ENCODE measurements at regions not wholly inside any gene's neighbourhood (a gene's known extent, or its start where the extent isn't known, plus 50 kb on each side); places are given as distances from the start of the nearest gene placed in this dataset.
A peak's percentile ranks its signal among the peaks of the same experiment; 100 is the strongest.
"Not testable (repeated sequence)": the region's sequence is repeated elsewhere in the genome, so short reads cannot be mapped to it uniquely, and the experiment has no call there.

DNA sequence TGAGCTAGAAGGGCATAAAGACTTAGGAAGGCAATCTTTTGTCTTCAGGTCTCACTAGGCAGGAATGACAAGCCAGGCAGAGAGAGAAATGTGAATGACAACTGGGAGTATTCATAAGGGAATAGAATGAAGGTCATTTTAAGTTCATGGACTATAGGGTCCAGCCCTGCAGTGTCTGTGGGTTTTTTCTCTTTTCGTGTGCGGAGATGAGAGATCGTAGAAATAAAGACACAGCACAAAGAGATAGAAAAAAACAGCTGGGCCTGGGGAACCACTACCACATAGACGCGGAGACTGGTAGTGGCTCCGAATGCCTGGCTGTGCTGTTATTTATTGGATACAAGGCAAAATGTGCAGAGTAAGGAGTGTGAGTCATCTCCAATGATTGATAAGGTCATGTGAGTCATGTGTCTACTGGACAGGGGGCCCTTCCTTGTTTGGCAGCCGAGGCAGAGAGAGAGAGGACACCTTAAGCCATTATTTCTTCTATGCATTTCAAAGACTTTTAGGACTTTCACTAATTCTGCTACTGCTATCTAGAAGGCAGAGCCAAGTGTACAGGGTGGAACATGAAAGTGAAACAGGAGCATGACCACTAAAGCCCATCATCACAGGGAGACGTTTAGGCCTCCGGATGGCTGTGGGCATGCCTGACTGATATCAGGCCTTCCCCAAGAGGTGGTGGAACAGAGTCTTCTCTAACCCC, 921.8 kb upstream of the PCDH10 start:
- Histone ChIP-seq H4K20me1 (no peaks in the 10 kb centered on the region), H3K4me1 (0 out of 20 replicates have a peak, but pooled peaks cover 0 to 5% (median 0%) of the 10 kb centered on the region in 10 experiments), H3K4me2 (peak overlapping the region; percentile 12 to 58 (median 31); a peak in 17 of 22 replicates), H3K4me3 (peak overlapping the region; percentile 40 to 68 (median 54)), H3K36me3 (no peaks in the 10 kb centered on the region), H3K9me3 (replicated peaks in 1 of 11) (peaks cover 0 to 45% (median 33%) of the 10 kb centered on the region in 11 experiments; a peak in 20 of 22 replicates), H3K9ac (peak overlapping the region; percentile 32 to 71 (median 52); a peak in 14 of 22 replicates), H3K27me3 (no peaks in the 10 kb centered on the region), H3K27ac (peak overlapping the region in 5 of 11 experiments; percentile 31 to 57 (median 53); a peak in 4 of 22 replicates)
- no peak for TF ChIP-seq Cebpa-rat (IDR thresholded peaks at IDR 0.05)

DNA sequence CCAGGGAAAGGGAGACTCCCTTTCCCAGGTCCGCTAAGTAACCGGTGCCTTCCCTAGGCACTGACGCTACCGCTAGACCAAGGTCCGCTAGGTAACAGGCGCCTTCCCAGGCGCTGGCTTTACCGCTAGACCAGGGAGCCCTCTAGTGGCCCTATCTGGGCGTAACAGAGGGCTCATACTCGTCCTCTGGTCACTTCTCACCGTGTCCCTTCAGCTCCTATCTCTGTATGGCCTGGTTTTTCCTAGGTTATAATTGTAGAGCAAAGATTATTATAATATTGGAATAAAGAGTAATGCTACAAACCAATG, 921.3 kb upstream of the PCDH10 start:
- peaks cover 0 to 45% (median 33%) of the 10 kb centered on the region in 11 experiments; a peak in 20 of 22 replicates for H3K9me3 ChIP-seq (replicated peaks in 1 of 11)
- H3K27me3 ChIP-seq, H3K36me3 ChIP-seq, H3K4me1 ChIP-seq, H4K20me1 ChIP-seq: not testable (repeated sequence)
- H3K4me3 ChIP-seq = peak overlapping the region; percentile 40 to 68 (median 54)
- H3K9ac ChIP-seq = peak overlapping the region; percentile 32 to 71 (median 52); a peak in 14 of 22 replicates
- peak overlapping the region; percentile 12 to 58 (median 31); a peak in 17 of 22 replicates for H3K4me2 ChIP-seq
- H3K27ac ChIP-seq = peak overlapping the region in 5 of 11 experiments; percentile 31 to 57 (median 53); a peak in 4 of 22 replicates

DNA sequence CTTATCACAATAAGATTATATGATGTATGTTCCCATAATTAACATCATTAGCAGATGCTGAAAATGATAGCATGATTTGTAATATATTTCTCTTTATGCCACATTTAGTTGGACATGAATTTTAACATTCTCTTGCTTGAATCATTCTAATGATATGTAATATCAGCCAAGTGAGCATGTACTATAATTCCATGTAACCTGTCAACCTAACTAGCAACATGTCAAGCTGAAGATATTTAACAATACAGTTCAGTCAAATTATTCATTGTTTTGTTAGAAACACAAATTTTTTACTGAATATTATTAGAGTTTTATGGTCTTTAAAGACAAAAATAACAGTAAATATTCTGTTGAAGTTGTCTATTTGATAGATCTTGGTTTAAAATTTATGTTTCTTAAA, 920.4 kb upstream of the PCDH10 start:
- H3K4me2 ChIP-seq = no peak overlapping the region
- TF ChIP-seq Cebpa-rat (IDR thresholded peaks at IDR 0.05) = no peak
- 0 out of 20 replicates have a peak, but pooled peaks cover 0 to 5% (median 0%) of the 10 kb centered on the region in 10 experiments for H3K4me1 ChIP-seq
- H3K27me3 ChIP-seq = no peaks in the 10 kb centered on the region
- H3K9me3 ChIP-seq (replicated peaks in 1 of 11) = peaks cover 0 to 36% (median 25%) of the 10 kb centered on the region in 11 experiments; a peak in 20 of 22 replicates
- H3K36me3 ChIP-seq = no peaks in the 10 kb centered on the region
- H3K4me3 ChIP-seq = no peak overlapping the region
- H3K9ac ChIP-seq = no peak overlapping the region
- H3K27ac ChIP-seq = no peak overlapping the region
- no peaks in the 10 kb centered on the region for H4K20me1 ChIP-seq

DNA sequence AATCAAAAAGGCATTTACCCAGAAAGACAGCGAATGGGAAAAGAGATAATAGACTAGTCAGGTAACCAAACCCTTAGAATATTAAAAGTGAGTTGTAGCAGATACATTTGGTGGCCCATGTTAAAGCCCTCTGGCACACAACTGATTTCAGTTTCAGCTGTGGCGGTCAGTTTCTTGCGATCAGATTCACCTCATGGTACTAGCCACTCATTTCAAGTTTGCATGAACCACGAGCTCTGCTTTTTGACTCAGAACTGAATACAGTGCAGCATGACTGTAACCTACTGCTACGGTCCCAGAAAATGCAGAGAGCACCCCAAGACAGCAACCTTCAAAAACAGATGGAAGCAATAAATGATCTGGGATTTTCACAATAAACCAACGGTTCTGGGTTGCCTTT, 919.1 kb upstream of the PCDH10 start:
- H3K27me3 ChIP-seq = no peaks in the 10 kb centered on the region
- H3K9me3 ChIP-seq (replicated peaks in 1 of 11) = peaks cover 0 to 28% (median 25%) of the 10 kb centered on the region in 11 experiments; a peak in 20 of 22 replicates
- no peaks in the 10 kb centered on the region for H3K36me3 ChIP-seq
- no peaks in the 10 kb centered on the region for H4K20me1 ChIP-seq
- no peak for TF ChIP-seq Cebpa-rat (IDR thresholded peaks at IDR 0.05)
- H3K4me2 ChIP-seq = no peak overlapping the region
- H3K4me3 ChIP-seq = no peak overlapping the region
- H3K4me1 ChIP-seq = 0 out of 20 replicates have a peak, but pooled peaks cover 0 to 5% (median 0%) of the 10 kb centered on the region in 10 experiments
- no peak overlapping the region for H3K27ac ChIP-seq
- no peak overlapping the region for H3K9ac ChIP-seq

DNA sequence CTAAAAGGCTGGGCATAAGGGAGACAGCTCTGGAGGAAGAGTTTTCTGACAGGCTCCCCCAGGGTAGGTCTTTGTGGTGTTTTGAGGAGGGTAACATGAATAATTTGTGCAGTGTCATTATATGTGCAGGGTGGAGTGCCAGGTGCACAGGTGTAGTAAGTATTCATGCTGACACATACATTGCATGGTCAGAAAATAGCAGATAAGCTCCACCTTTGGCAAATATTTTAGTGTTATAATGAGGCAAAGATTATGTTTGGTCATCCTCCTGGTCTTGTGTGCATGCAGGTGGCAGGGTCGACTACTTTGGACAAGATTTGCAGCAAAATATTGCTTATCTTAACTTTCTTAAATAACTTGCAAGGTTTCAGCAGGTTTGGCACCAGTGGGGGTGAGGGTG, 910.4 kb upstream of the PCDH10 start:
- Histone ChIP-seq H3K27me3 (no peaks in the 10 kb centered on the region; a peak in 1 of 22 replicates), H3K27ac (no peak overlapping the region), H3K4me2 (no peak overlapping the region), H3K9ac (no peak overlapping the region), H3K36me3 (no peaks in the 10 kb centered on the region), H3K4me3 (no peak overlapping the region), H3K9me3 (replicated peaks in 1 of 11) (peaks cover 0 to 21% (median 14%) of the 10 kb centered on the region in 11 experiments; a peak in 10 of 22 replicates), H4K20me1 (no peaks in the 10 kb centered on the region), H3K4me1 (no peaks in the 10 kb centered on the region)
- TF ChIP-seq Cebpa-rat (IDR thresholded peaks at IDR 0.05) = no peak

DNA sequence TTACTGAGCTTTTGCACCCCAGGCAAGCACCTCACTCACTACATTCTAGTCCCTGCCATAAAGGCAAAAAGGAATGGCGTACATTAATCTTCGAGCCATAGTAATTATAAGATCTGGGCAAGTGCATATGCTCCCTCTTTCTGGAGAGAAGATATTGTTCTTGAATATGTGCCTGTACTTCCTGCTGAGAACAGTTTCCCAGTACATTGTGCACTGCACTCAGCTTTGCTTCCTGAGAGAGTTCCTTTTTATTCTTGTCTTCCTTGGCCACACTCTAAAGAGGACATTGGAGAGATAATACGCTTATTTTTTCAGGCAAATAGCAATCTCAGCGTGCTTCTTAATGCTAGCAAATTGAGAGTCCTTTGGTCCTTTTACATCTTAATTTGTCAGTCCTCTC, 909.0 kb upstream of the PCDH10 start:
- Histone ChIP-seq H3K4me3 (no peak overlapping the region), H4K20me1 (no peaks in the 10 kb centered on the region), H3K27me3 (no peaks in the 10 kb centered on the region; a peak in 1 of 22 replicates), H3K4me1 (no peaks in the 10 kb centered on the region), H3K27ac (no peak overlapping the region), H3K36me3 (no peaks in the 10 kb centered on the region), H3K9ac (no peak overlapping the region), H3K9me3 (replicated peaks in 1 of 11) (peaks cover 0 to 21% (median 14%) of the 10 kb centered on the region in 11 experiments; a peak in 10 of 22 replicates), H3K4me2 (peak overlapping the region in 1 of 11 experiments; percentile 3; a peak in 1 of 22 replicates)
- no peak for TF ChIP-seq Cebpa-rat (IDR thresholded peaks at IDR 0.05)

DNA sequence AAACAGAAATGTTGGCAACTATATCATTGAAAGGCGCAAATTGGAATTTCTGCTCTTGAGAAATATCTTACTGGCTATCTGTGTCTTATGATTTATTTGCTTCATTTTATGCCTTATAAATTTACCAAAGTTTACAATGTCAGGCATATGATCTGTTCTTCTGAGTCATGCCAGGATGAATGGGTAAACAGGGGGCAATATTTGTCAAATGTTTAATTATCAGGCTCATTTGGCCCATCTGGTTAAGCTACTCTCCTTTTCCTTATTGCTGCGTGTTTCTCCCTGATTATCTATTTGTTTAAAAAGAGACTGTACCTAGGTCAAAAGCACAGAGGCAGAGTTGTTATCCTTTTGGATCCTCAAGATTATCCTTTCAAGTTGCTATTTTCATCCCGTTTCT, 903.8 kb upstream of the PCDH10 start:
- no peak overlapping the region for H3K4me3 ChIP-seq
- no peaks in the 10 kb centered on the region; a peak in 1 of 22 replicates for H3K27me3 ChIP-seq
- no peak overlapping the region for H3K4me2 ChIP-seq
- H4K20me1 ChIP-seq = no peaks in the 10 kb centered on the region
- H3K27ac ChIP-seq = no peak overlapping the region
- peaks cover 0 to 21% (median 14%) of the 10 kb centered on the region in 11 experiments; a peak in 10 of 22 replicates for H3K9me3 ChIP-seq (replicated peaks in 1 of 11)
- no peaks in the 10 kb centered on the region for H3K36me3 ChIP-seq
- TF ChIP-seq Cebpa-rat (IDR thresholded peaks at IDR 0.05) = no peak
- H3K9ac ChIP-seq = no peak overlapping the region
- H3K4me1 ChIP-seq = no peaks in the 10 kb centered on the region

DNA sequence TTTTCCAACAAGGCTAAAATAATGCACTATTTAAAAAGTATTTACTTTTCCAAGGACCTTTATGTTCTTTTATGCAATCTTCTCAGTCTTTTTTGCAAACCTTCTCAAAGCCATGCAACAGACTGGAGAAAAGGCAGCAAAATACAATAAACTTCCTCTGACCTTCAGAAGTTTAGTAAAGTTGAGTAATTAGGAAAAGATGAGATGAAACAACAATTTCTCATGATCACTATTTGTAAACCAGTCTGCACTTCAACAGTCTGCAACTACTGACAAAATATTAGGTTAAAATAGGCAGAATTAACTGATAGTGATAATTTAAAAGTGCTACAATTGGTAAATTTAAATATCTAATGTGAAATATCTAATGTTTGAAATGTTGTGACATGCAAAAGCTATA, 884.9 kb upstream of the PCDH10 start:
- TF ChIP-seq Cebpa-rat (IDR thresholded peaks at IDR 0.05) = no peak
- no peaks in the 10 kb centered on the region for H3K27me3 ChIP-seq
- peak overlapping the region in 8 of 11 experiments; percentile 33 to 67 (median 42); a peak in 14 of 22 replicates for H3K27ac ChIP-seq
- peaks cover 0 to 5% (median 0%) of the 10 kb centered on the region in 11 experiments; a peak in 6 of 22 replicates for H3K9me3 ChIP-seq (replicated peaks in 1 of 11)
- peaks cover 12 to 58% (median 25%) of the 10 kb centered on the region in 10 experiments; a peak in 19 of 20 replicates for H3K4me1 ChIP-seq
- peak overlapping the region in 4 of 10 experiments; percentile 48 to 69 (median 60); a peak in 7 of 20 replicates for H3K4me3 ChIP-seq
- H3K36me3 ChIP-seq = peaks cover 0 to under 1% (median 0%) of the 10 kb centered on the region in 11 experiments; a peak in 1 of 22 replicates
- H3K4me2 ChIP-seq = peak overlapping the region in 9 of 11 experiments; percentile 37 to 91 (median 65); a peak in 16 of 22 replicates
- H3K9ac ChIP-seq = peak overlapping the region in 7 of 11 experiments; percentile 26 to 76 (median 54); a peak in 9 of 22 replicates
- H4K20me1 ChIP-seq = no peaks in the 10 kb centered on the region

DNA sequence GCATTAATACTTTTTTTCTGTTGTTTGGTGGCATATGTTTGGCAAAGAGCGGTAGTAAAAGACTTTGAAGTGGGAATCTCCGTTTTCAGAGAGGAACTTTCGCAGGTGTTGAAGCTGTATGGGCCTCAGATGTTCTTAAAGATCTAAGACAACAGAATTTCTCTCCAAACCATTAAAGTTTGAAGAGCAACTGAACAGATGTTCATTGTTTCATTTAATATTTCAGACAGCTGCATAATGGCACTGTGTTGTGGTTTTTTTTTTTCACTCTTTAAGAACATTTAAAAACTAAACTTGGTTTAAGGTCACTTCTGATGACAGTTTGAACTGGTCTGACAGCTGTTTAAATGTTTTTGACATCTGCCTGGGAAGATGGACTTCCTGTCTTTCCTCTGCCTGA, 882.7 kb upstream of the PCDH10 start:
- no peaks in the 10 kb centered on the region for H3K27me3 ChIP-seq
- peak overlapping the region in 8 of 11 experiments; percentile 63 to 80 (median 67); a peak in 12 of 22 replicates for H3K27ac ChIP-seq
- peak overlapping the region in 4 of 10 experiments; percentile 9 to 64 (median 54); a peak in 7 of 20 replicates for H3K4me3 ChIP-seq
- peaks cover 0 to 11% (median 0%) of the 10 kb centered on the region in 11 experiments; a peak in 3 of 22 replicates for H3K36me3 ChIP-seq
- peaks cover 0 to 13% (median 3%) of the 10 kb centered on the region in 11 experiments; a peak in 7 of 22 replicates for H3K9me3 ChIP-seq (replicated peaks in 1 of 11)
- H3K4me2 ChIP-seq = peak overlapping the region; percentile 41 to 99 (median 74); a peak in 20 of 22 replicates
- TF ChIP-seq Cebpa-rat (IDR thresholded peaks at IDR 0.05) = no peak
- peak overlapping the region in 7 of 11 experiments; percentile 8 to 78 (median 59); a peak in 8 of 22 replicates for H3K9ac ChIP-seq
- peaks cover 12 to 65% (median 30%) of the 10 kb centered on the region in 10 experiments; a peak in 19 of 20 replicates for H3K4me1 ChIP-seq
- no peaks in the 10 kb centered on the region for H4K20me1 ChIP-seq

Measured in BLaER1 treated with 17β-estradiol and CSF1 and Interleukin-3, amounts not matched to agents 10 nM and 100 nM (cell line).